AG04450 (cell line): ENCODE measurements at regions not wholly inside any gene's neighbourhood (a gene's known extent, or its start where the extent isn't known, plus 50 kb on each side); places are given as distances from the start of the nearest gene placed in this dataset.

Experiments used
- CTCF ChIA-PET: fragments of 300-600, 350-600 bp; formaldehyde crosslinking; extraction: SDS; loops from one replicate; lab custom pipeline; 2022; ENCODE audit warnings: antibody characterized with exemption, inconsistent platforms; lab: Charles Lee
- POLR2A ChIA-PET: fragments of 350-600 bp; formaldehyde crosslinking; extraction: SDS; loops from one replicate; lab custom pipeline; 2021; ENCODE audit warnings: antibody characterized with exemption, inconsistent platforms; lab: Yijun Ruan, JAX
- DNase-seq: peaks from one replicate; pipeline ENCODE4 v3.0.0-alpha.2; 2011; ENCODE audit warnings: low read depth, low spot score
- H3K27ac ChIP-seq: one replicate; pipeline ENCODE4 v1.5.1; 2012; ENCODE audit warnings: low read depth, low read length, control low read depth
- H3K27me3 ChIP-seq: one replicate; pipeline ENCODE4 v1.6.0; 2012; ENCODE audit warnings: low read length; ENCODE audit not compliant: control insufficient read depth, insufficient read depth
- H3K4me3 ChIP-seq: 2 replicates; pipeline ENCODE4 v1.5.1; 2011; ENCODE audit warnings: mild to moderate bottlenecking, low read depth, low read length, control low read depth
- H3K9me3 ChIP-seq: 2 replicates; pipeline ENCODE4 v1.5.1; 2012; ENCODE audit warnings: low read length; ENCODE audit not compliant: control insufficient read depth, insufficient read depth
- CTCF ChIP-seq: IDR thresholded peaks from 2 replicates; pipeline ENCODE4 v1.5.1; 2011; ENCODE audit warnings: low read depth, low read length, control low read depth, inconsistent platforms

DNA sequence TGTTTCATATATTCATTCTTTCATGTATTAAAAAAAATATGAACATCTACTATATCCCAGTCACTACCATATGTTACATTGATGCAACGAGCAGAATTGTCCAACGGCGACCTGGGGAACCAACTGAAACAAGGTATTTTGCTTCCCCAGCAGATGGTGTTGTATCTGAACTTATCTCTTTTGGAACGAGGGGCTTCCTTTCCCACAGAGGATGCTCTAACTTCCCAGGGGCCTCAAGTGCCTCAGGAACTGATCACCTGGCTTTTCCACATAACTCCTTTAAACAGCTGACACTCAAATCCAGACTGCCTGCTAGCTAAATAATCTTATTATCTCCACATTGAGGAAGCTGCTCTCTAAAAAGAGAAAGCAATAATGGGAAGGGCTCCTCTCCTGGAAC, 259.3 kb downstream of the HTR7 start:
- ChIA-PET CTCF (interaction anchor here (1.1 kb wide), 1 partner anchor 310 kb away, joined by 4 read pairs; no protein-coding TSS in a partner anchor), POLR2A (no interaction called here)
- H3K9me3 ChIP-seq = no peaks in the 10 kb centered on the region
- no peak overlapping the region for H3K4me3 ChIP-seq
- H3K27me3 ChIP-seq = peaks cover 18% of the 10 kb centered on the region
- TF ChIP-seq CTCF = no peak
- no peak for DNase-seq
- no peak overlapping the region for H3K27ac ChIP-seq

GRCh38 chr10:90602862-90603610, 254.8 kb downstream of the HTR7 start:
- Histone ChIP-seq H3K27ac (no peak overlapping the region), H3K4me3 (no peak overlapping the region), H3K27me3 (peaks cover 2% of the 10 kb centered on the region), H3K9me3 (no peaks in the 10 kb centered on the region)
- CTCF ChIA-PET = no interaction called here
- POLR2A ChIA-PET = no interaction called here
- no peak for DNase-seq
- no peak for TF ChIP-seq CTCF

GRCh38 chr10:90604636-90605035, 253.2 kb downstream of the HTR7 start:
- CTCF ChIA-PET = no interaction called here
- POLR2A ChIA-PET = no interaction called here

GRCh38 chr10:90605506-90605905, 252.3 kb downstream of the HTR7 start:
- TF ChIP-seq CTCF = no peak
- H3K27ac ChIP-seq = no peak overlapping the region
- no peak for DNase-seq
- no peaks in the 10 kb centered on the region for H3K27me3 ChIP-seq
- no peak overlapping the region for H3K4me3 ChIP-seq
- ChIA-PET CTCF (no interaction called here), POLR2A (no interaction called here)
- no peaks in the 10 kb centered on the region for H3K9me3 ChIP-seq

More at GRCh38 chr10:90604636-90605035, 253.2 kb downstream of the HTR7 start:
- TF ChIP-seq CTCF = no peak
- Histone ChIP-seq H3K4me3 (no peak overlapping the region), H3K9me3 (no peaks in the 10 kb centered on the region), H3K27me3 (peaks cover 2% of the 10 kb centered on the region), H3K27ac (no peak overlapping the region)
- DNase-seq = no peak

- ChIA-PET POLR2A (no interaction called here), CTCF (no interaction called here)
- no peak for TF ChIP-seq CTCF
- H3K27me3 ChIP-seq = peaks cover 3% of the 10 kb centered on the region
- H3K27ac ChIP-seq = no peak overlapping the region
- H3K9me3 ChIP-seq = no peaks in the 10 kb centered on the region
- DNase-seq = no peak
- no peak overlapping the region for H3K4me3 ChIP-seq
Measured at GRCh38 chr10:90612276-90612675, 245.6 kb downstream of the HTR7 start.
